ENCODE measurements at regions not wholly inside any gene's neighbourhood (a gene's known extent, or its start where the extent isn't known, plus 50 kb on each side); places are given as distances from the start of the nearest gene placed in this dataset.

GRCh38 chr2:125643585-125643984 lies 1012.4 kb upstream of the GYPC start:
- TF ChIP-seq, protein P1, sequence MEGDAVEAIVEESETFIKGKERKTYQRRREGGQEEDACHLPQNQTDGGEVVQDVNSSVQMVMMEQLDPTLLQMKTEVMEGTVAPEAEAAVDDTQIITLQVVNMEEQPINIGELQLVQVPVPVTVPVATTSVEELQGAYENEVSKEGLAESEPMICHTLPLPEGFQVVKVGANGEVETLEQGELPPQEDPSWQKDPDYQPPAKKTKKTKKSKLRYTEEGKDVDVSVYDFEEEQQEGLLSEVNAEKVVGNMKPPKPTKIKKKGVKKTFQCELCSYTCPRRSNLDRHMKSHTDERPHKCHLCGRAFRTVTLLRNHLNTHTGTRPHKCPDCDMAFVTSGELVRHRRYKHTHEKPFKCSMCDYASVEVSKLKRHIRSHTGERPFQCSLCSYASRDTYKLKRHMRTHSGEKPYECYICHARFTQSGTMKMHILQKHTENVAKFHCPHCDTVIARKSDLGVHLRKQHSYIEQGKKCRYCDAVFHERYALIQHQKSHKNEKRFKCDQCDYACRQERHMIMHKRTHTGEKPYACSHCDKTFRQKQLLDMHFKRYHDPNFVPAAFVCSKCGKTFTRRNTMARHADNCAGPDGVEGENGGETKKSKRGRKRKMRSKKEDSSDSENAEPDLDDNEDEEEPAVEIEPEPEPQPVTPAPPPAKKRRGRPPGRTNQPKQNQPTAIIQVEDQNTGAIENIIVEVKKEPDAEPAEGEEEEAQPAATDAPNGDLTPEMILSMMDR (IDR thresholded peaks at IDR 0.05; ENCODE audit: low read depth, low read length, missing input control), result no peak
- TF ChIP-seq TAF1 (conservative IDR thresholded peaks at IDR 0.05), result no peak
- TF ChIP-seq JUND (IDR thresholded peaks at IDR 0.05), result no peak
- TF ChIP-seq, protein P2, sequence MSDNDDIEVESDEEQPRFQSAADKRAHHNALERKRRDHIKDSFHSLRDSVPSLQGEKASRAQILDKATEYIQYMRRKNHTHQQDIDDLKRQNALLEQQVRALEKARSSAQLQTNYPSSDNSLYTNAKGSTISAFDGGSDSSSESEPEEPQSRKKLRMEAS (IDR thresholded peaks at IDR 0.05), result no peak
- no peak for TF ChIP-seq GABPA (IDR thresholded peaks at IDR 0.05 in 1 of 2, conservative IDR thresholded peaks at IDR 0.05 in 1 of 2)
